Osteoblast (primary cell): ENCODE measurements at regions not wholly inside any gene's neighbourhood (a gene's known extent, or its start where the extent isn't known, plus 50 kb on each side); places are given as distances from the start of the nearest gene placed in this dataset.

Source experiments
- DNase-seq: peaks from one replicate; pipeline ENCODE4 v3.0.0; 2011; ENCODE audit warnings: low spot score, mixed read lengths; ENCODE audit not compliant: insufficient read length; ENCODE audit errors: missing footprints
- H2AFZ ChIP-seq: 2 replicates; pipeline ENCODE4 v1.6.0; 2011; ENCODE audit warnings: mild to moderate bottlenecking, low read length
- H3K27ac ChIP-seq: 2 replicates; pipeline ENCODE4 v1.5.1; 2011; ENCODE audit warnings: mild to moderate bottlenecking, low read depth, low read length, moderate library complexity
- H3K27me3 ChIP-seq: 2 replicates; pipeline ENCODE4 v1.6.0; 2012; ENCODE audit warnings: mild to moderate bottlenecking, control low read depth, inconsistent platforms, low read length, moderate library complexity; ENCODE audit not compliant: insufficient read depth
- H3K36me3 ChIP-seq: 2 replicates; pipeline ENCODE4 v1.5.1; 2011; ENCODE audit warnings: mild to moderate bottlenecking, low read length, control low read depth, moderate library complexity; ENCODE audit not compliant: insufficient read depth
- H3K4me1 ChIP-seq: 2 replicates; pipeline ENCODE4 v1.5.1; 2011; ENCODE audit warnings: mild to moderate bottlenecking, low read length, control low read depth, moderate library complexity; ENCODE audit not compliant: insufficient read depth
- H3K4me2 ChIP-seq: 2 replicates; pipeline ENCODE4 v1.6.0; 2011; ENCODE audit warnings: mild to moderate bottlenecking, low read length; ENCODE audit not compliant: insufficient read depth
- H3K4me3 ChIP-seq: fragments of 200-600 bp; sonication (generic); 3 replicates; pipeline ENCODE4 v1.5.1; 2012; ENCODE audit warnings: mild to moderate bottlenecking, low read length, inconsistent platforms; ENCODE audit not compliant: insufficient read depth
- H3K79me2 ChIP-seq: 2 replicates; pipeline ENCODE4 v1.6.0; 2012; ENCODE audit warnings: mild to moderate bottlenecking, low read length, control low read depth, inconsistent platforms; ENCODE audit not compliant: insufficient read depth
- H3K9me3 ChIP-seq: 2 replicates; pipeline ENCODE4 v1.5.1; 2011; ENCODE audit warnings: low read depth, low read length, control low read depth
- H4K20me1 ChIP-seq: 2 replicates; pipeline ENCODE4 v1.6.0; 2012; ENCODE audit warnings: mild to moderate bottlenecking, low read length, control low read depth; ENCODE audit not compliant: insufficient read depth
- TF ChIP-seq, protein P1 (sequence below): IDR thresholded peaks from 2 replicates; pipeline ENCODE4 v1.5.1; 2011; ENCODE audit warnings: mild to moderate bottlenecking, low read depth, low read length, moderate library complexity; ENCODE audit errors: extremely low read depth

DNA sequence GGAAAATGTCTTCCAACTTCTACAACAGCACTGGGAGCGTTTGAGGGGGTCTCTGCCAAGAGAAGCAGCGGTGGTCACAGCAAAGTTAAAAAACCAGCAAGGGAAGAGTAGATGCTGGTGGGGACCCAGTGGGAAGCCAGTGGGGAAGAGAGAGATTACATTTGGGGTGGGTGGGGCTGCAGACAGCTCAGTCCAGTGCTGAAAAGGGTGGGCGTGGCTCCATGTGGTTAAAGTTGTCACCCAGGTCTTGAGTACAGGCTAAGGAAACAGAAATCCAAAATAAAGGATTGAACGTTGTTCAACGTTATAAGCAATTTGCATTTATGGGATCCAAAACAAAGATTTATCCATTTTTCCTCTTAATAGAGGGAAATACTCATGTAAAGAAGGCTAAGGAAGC, 106.3 kb upstream of the LY86 start:
- Histone ChIP-seq H3K4me2 (no peak overlapping the region), H3K9me3 (no peaks in the 10 kb centered on the region), H3K79me2 (no peaks in the 10 kb centered on the region), H3K27ac (no peak overlapping the region), H4K20me1 (no peaks in the 10 kb centered on the region), H3K36me3 (no peaks in the 10 kb centered on the region), H3K4me3 (no peak overlapping the region), H2AFZ (no peak overlapping the region), H3K4me1 (no peaks in the 10 kb centered on the region), H3K27me3 (no peaks in the 10 kb centered on the region)
- no peak for DNase-seq
- TF ChIP-seq, protein P1, sequence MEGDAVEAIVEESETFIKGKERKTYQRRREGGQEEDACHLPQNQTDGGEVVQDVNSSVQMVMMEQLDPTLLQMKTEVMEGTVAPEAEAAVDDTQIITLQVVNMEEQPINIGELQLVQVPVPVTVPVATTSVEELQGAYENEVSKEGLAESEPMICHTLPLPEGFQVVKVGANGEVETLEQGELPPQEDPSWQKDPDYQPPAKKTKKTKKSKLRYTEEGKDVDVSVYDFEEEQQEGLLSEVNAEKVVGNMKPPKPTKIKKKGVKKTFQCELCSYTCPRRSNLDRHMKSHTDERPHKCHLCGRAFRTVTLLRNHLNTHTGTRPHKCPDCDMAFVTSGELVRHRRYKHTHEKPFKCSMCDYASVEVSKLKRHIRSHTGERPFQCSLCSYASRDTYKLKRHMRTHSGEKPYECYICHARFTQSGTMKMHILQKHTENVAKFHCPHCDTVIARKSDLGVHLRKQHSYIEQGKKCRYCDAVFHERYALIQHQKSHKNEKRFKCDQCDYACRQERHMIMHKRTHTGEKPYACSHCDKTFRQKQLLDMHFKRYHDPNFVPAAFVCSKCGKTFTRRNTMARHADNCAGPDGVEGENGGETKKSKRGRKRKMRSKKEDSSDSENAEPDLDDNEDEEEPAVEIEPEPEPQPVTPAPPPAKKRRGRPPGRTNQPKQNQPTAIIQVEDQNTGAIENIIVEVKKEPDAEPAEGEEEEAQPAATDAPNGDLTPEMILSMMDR = no peak

- Histone ChIP-seq H4K20me1 (no peaks in the 10 kb centered on the region), H3K9me3 (no peaks in the 10 kb centered on the region), H3K27ac (no peak overlapping the region), H3K27me3 (no peaks in the 10 kb centered on the region), H3K4me2 (no peak overlapping the region), H2AFZ (no peak overlapping the region), H3K4me3 (no peak overlapping the region), H3K79me2 (no peaks in the 10 kb centered on the region), H3K36me3 (no peaks in the 10 kb centered on the region), H3K4me1 (no peaks in the 10 kb centered on the region)
- TF ChIP-seq, protein P1 = no peak
- DNase-seq = no peak
Measured at GRCh38 chr6:6483168-6483567, 105.4 kb upstream of the LY86 start.

DNA sequence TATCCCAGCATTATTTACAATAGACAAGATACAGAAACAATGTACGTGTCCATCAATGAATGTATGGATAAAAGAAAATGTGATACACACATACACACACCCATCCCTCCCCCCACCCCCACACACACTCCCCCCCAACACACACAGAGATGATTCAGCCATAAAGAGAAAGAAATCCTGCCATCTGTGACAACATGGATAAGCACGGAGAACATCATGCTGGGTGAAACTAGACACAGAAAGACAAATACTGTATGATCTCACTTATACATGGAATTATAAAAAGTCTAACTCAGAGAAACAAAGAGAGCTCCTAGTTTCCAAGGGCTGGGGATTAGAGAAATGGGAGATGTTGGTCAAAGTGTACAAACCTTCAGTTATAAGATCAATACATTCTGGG, 104.8 kb upstream of the LY86 start:
- H3K27ac ChIP-seq = no peak overlapping the region
- no peaks in the 10 kb centered on the region for H3K27me3 ChIP-seq
- H3K9me3 ChIP-seq = no peaks in the 10 kb centered on the region
- TF ChIP-seq, protein P1 = no peak
- no peak for DNase-seq
- no peaks in the 10 kb centered on the region for H4K20me1 ChIP-seq
- no peak overlapping the region for H3K4me2 ChIP-seq
- H3K79me2 ChIP-seq = no peaks in the 10 kb centered on the region
- no peaks in the 10 kb centered on the region for H3K4me1 ChIP-seq
- no peaks in the 10 kb centered on the region for H3K36me3 ChIP-seq
- no peak overlapping the region for H3K4me3 ChIP-seq
- no peak overlapping the region for H2AFZ ChIP-seq

GRCh38 chr6:6484681-6485080, 103.8 kb upstream of the LY86 start:
- H3K4me1 ChIP-seq = no peaks in the 10 kb centered on the region
- H3K27me3 ChIP-seq = no peaks in the 10 kb centered on the region
- H3K36me3 ChIP-seq = no peaks in the 10 kb centered on the region
- no peak for DNase-seq
- no peaks in the 10 kb centered on the region for H3K9me3 ChIP-seq
- H3K27ac ChIP-seq = no peak overlapping the region
- no peak overlapping the region for H3K4me2 ChIP-seq
- no peak overlapping the region for H2AFZ ChIP-seq
- no peaks in the 10 kb centered on the region for H4K20me1 ChIP-seq
- no peaks in the 10 kb centered on the region for H3K79me2 ChIP-seq
- no peak overlapping the region for H3K4me3 ChIP-seq
- TF ChIP-seq, protein P1 = no peak
